GM10248 (cell line): ENCODE measurements at regions not wholly inside any gene's neighbourhood (a gene's known extent, or its start where the extent isn't known, plus 50 kb on each side); places are given as distances from the start of the nearest gene placed in this dataset.

Source experiments
- CTCF ChIA-PET: fragments of 300-600 bp; sonication (Branson Sonifier 250); formaldehyde crosslinking; extraction: SDS; loops from one replicate; lab custom pipeline; 2021; ENCODE audit warnings: antibody characterized with exemption; lab: Yijun Ruan, JAX
- POLR2A ChIA-PET: fragments of 350-650 bp; sonication (Branson Sonifier 250); formaldehyde crosslinking; extraction: SDS; loops from one replicate; lab custom pipeline; 2020; ENCODE audit warnings: antibody characterized with exemption; lab: Yijun Ruan, JAX
- DNase-seq: peaks from one replicate; pipeline ENCODE4 v3.0.0; 2012; ENCODE audit errors: extremely low spot score
- CTCF ChIP-seq: IDR thresholded peaks from 2 replicates; pipeline ENCODE4 v1.5.1; 2012; ENCODE audit warnings: mild to moderate bottlenecking, low read depth; ENCODE audit errors: extremely low read depth, missing control alignments, control extremely low read depth

DNA sequence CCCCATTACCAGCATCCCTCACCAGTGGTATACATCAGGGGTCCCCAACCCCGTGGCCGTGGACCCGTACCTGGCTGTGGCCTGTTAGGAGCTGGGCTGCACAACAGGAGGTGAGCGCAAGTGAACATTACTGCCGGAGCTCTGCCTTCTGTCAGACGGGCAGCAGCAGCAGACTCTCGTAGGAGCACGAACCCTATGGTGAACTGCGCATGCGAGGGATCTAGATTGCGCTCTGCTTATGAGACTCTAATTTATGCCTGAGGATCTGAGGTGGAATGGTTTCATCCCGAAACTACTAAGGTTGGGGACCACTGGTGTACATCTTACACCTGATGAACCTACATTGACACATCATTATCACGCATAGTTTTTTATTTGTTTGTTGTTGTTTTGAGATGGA is 52.8 kb upstream of the DHX15 start:
- ChIA-PET POLR2A (no interaction called here), CTCF (no interaction called here)
- TF ChIP-seq CTCF: no peak
- no peak for DNase-seq

DNA sequence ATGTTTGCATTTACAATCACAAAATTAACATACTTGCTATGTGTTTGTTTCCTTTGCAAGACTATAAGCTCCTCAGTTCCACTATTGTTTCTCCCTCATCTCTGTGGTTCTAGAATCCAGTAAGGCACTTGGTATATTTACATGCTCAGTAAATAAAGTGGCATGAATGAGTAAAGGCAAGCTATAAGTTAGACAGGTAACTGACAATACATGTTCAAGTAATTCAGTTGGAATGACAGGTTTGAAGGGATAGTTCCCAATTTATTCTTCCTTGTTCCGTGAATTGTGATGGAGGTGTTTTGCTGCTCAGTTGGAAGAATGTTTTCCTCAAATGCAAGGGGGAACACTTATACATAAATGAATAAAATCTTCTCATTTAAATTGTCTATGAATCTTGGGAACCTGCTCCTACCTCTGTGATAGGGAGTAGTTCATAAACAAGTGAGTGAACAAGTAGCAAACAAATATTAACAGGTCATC is 54.1 kb upstream of the DHX15 start:
- no peak for DNase-seq
- ChIA-PET CTCF (no interaction called here), POLR2A (no interaction called here)
- no peak for TF ChIP-seq CTCF

GRCh38 chr4:24639714-24640113 is 55.4 kb upstream of the DHX15 start:
- TF ChIP-seq CTCF: no peak
- ChIA-PET POLR2A (no interaction called here), CTCF (interaction anchor here (1.4 kb wide), 1 partner anchor 49 kb away, joined by 5 read pairs; no protein-coding TSS in a partner anchor)
- no peak for DNase-seq

GRCh38 chr4:24640366-24640765 is 56.0 kb upstream of the DHX15 start:
- POLR2A ChIA-PET: no interaction called here
- no peak for DNase-seq
- CTCF ChIA-PET: interaction anchor here (1.4 kb wide), 1 partner anchor 49 kb away, joined by 5 read pairs; no protein-coding TSS in a partner anchor
- TF ChIP-seq CTCF: no peak

DNA sequence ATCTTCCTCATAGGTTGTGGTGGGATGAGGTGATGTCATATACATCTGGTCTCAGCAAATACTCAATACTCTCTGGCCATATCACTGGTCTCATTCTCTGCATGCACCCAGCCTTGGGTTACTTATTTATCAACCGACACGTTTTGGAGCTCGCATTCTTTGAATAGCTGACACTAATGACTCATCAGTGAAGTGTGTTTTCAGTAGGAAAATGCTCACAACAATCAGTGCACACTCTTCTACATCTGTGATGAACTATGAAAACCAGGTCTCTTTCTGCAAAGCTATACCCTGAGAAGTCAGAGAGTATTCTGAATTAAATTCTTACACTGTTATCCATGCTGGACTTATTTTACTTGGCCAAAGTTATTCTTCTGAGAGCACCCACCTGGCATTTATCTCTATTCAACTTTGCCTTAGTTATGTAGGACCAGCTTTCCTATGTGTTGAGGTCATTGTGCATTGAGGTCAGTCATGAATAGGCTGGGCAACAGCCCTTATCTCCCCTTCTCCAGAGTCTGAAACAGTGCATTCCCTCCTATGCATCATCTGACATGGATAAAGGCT is 58.7 kb upstream of the DHX15 start:
- POLR2A ChIA-PET: no interaction called here
- no peak for TF ChIP-seq CTCF
- CTCF ChIA-PET: no interaction called here
- no peak for DNase-seq

DNA sequence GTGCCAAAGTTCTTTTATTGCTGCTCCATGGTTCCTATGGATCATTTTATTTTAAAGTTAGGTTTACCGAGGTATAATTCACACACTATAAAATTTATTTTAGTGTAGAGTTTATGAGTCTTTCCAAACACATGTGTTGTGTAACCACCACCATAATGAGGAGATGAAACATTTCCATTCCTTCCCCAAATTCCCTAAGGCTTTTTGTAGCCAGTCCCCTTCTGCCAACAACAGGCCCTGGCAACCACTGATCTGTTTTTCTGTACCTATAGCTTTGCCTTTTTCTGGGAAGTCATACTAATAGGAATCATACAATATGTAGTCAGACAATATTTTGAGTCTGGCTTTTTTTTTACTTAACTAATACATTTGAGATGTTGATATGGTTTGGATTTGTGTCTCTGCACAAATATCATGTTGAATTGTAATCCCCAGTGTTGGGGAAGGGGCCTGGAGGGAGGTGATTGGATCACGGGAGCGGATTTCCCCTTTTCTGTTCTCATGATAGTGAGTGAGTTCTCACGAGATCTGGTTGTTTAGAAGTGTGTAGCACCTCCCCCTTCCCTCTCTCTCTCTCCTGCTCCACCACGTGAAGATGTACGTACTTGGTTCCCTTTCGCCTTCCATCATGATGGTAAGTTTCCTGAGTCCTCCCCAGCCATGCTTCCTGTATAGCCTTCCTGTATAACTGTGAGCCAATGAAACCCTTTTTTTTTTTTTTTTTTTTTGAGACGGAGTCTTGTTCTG is 59.6 kb upstream of the DHX15 start:
- no peak for DNase-seq
- ChIA-PET POLR2A (no interaction called here), CTCF (no interaction called here)
- no peak for TF ChIP-seq CTCF
